ENCODE measurements at regions not wholly inside any gene's neighbourhood (a gene's known extent, or its start where the extent isn't known, plus 50 kb on each side); places are given as distances from the start of the nearest gene placed in this dataset.

GRCh38 chr4:162282684-162283083 is 118.9 kb upstream of the FSTL5 start:
- TF ChIP-seq CTCF (IDR thresholded peaks at IDR 0.05) = no peak
- no peak for TF ChIP-seq POLR2AphosphoS5 (IDR thresholded peaks at IDR 0.05)
- TF ChIP-seq POLR2A (IDR thresholded peaks at IDR 0.05) = no peak
- no peak for TF ChIP-seq EP300 (IDR thresholded peaks at IDR 0.05)
